K562 (cell line): ENCODE measurements at regions not wholly inside any gene's neighbourhood (a gene's known extent, or its start where the extent isn't known, plus 50 kb on each side); places are given as distances from the start of the nearest gene placed in this dataset.

Experiments
- ATAC-seq: fragments of 200-7000 bp; cut with Tn5 transposase; 3 replicates; pipeline ENCODE4 v1.9.1; 2020; ENCODE audit warnings: moderate library complexity
- BruUV-seq: library from RNA; stranded (reverse); fragments of 400-500 nt; replicated peaks from 2 replicates; lab custom pipeline; 2021; lab: Mats Ljungman, UMichigan
- CTCF ChIA-PET: fragments of 300-600 bp; formaldehyde crosslinking; extraction: SDS; loops from one replicate; lab custom pipeline; 2021; ENCODE audit warnings: low intra/inter-chr PET ratio; lab: Yijun Ruan, JAX
- POLR2A ChIA-PET: fragments of 300-600, 350-650 bp; sonication (Branson Sonifier 250); formaldehyde crosslinking; extraction: SDS; loops from one replicate; lab custom pipeline; 2021; ENCODE audit warnings: antibody characterized with exemption, inconsistent platforms; lab: Yijun Ruan, JAX
- DNase-seq, 4 experiments: peaks; one replicate each; pipeline versions ENCODE4 v3.0.0 to v3.0.0-alpha.2; 2011 to 2018; ENCODE audit warnings: low spot score in 3 of 4, mixed read lengths in 3 of 4; ENCODE audit errors: extremely low read depth in 1 of 4
- FAIRE-seq: peaks from 2 replicates; lab custom pipeline; 2011; peaks lifted over from hg19 to GRCh38; lab: Jason Lieb, UNC
- H2AFZ ChIP-seq: 2 replicates; pipeline ENCODE4 v1.6.0; 2011; ENCODE audit warnings: low read depth, low read length, control low read depth, inconsistent platforms
- H3K27ac ChIP-seq: fragments of 200-600 bp; 3 replicates; pipeline ENCODE4 v1.8.0; 2011; ENCODE audit warnings: low read depth, mild to moderate bottlenecking, control low read depth, inconsistent platforms, low read length, moderate library complexity, mixed read lengths; ENCODE audit errors: extremely low read depth
- H3K27me3 ChIP-seq, 2 experiments: fragments of 300-600 bp in 1 of 2; 2 replicates in 1 of 2; 3 replicates in 1 of 2; pipeline versions ENCODE4 v1.6.0 to v1.8.0; 2011; ENCODE audit warnings: inconsistent platforms in 2 of 2, low read length in 2 of 2, mild to moderate bottlenecking in 1 of 2, mixed read lengths in 1 of 2, moderate library complexity in 1 of 2; ENCODE audit not compliant: control insufficient read depth in 2 of 2, insufficient read depth in 2 of 2
- H3K36me3 ChIP-seq: fragments of 300-600 bp; 3 replicates; pipeline ENCODE4 v1.8.0; 2011; ENCODE audit warnings: mild to moderate bottlenecking, low read length, inconsistent platforms; ENCODE audit not compliant: control insufficient read depth, insufficient read depth
- H3K4me1 ChIP-seq, 2 experiments: fragments of 200-600 bp in 1 of 2; replicated peaks in 1 of 2; 2 replicates in 1 of 2; 3 replicates in 1 of 2; pipeline versions ENCODE4 v1.5.1 to v1.8.0; 2011; ENCODE audit warnings: inconsistent platforms in 2 of 2, low read length in 2 of 2, mild to moderate bottlenecking in 1 of 2, mixed read lengths in 1 of 2, moderate library complexity in 1 of 2; ENCODE audit not compliant: control insufficient read depth in 2 of 2, insufficient read depth in 2 of 2
- H3K4me2 ChIP-seq: 2 replicates; pipeline ENCODE4 v1.6.1; 2011; ENCODE audit warnings: low read length, control low read depth, inconsistent platforms, mixed read lengths; ENCODE audit not compliant: insufficient read depth
- H3K4me3 ChIP-seq: fragments of 200-600 bp; sonication (generic), shearing (Covaris generic); 2 replicates; pipeline ENCODE4 v1.5.1; 2016; ENCODE audit warnings: control low read depth, inconsistent platforms
- H3K79me2 ChIP-seq: fragments of 200-600 bp; 3 replicates; pipeline ENCODE4 v1.8.0; 2011; ENCODE audit warnings: low read length, inconsistent platforms; ENCODE audit not compliant: control insufficient read depth, insufficient read depth
- H3K9ac ChIP-seq, 2 experiments: 2 replicates each; pipeline versions ENCODE4 v1.6.0 to v1.6.1; 2011; ENCODE audit warnings: low read depth in 2 of 2, low read length in 2 of 2, control low read depth in 1 of 2, inconsistent platforms in 1 of 2, mild to moderate bottlenecking in 1 of 2, mixed read lengths in 1 of 2; ENCODE audit not compliant: insufficient read depth in 1 of 2
- H3K9me1 ChIP-seq: one replicate; pipeline ENCODE4 v1.6.0; 2011; ENCODE audit warnings: inconsistent platforms, mild to moderate bottlenecking, low read length, moderate library complexity; ENCODE audit not compliant: control insufficient read depth, insufficient read depth
- H3K9me3 ChIP-seq: replicated peaks from 2 replicates; pipeline ENCODE4 v1.5.1; 2011; ENCODE audit warnings: low read depth, low read length, inconsistent platforms; ENCODE audit not compliant: control insufficient read depth, insufficient read depth
- H4K20me1 ChIP-seq: replicated peaks from 2 replicates; pipeline ENCODE4 v1.6.1; 2011; ENCODE audit warnings: low read length, inconsistent platforms, mixed read lengths; ENCODE audit not compliant: control insufficient read depth, insufficient read depth
- ARID4B ChIP-seq: sonication (generic); formaldehyde crosslinking; IDR thresholded peaks from 2 replicates; pipeline ENCODE4 v1.8.0; 2022; ENCODE audit warnings: mild to moderate bottlenecking, missing genetic modification reagents
- ATF1 ChIP-seq, 2 experiments: fragments of 450-650 bp in 1 of 2; IDR thresholded peaks; 2 replicates each; pipeline ENCODE4 v1.6.1; 2016; ENCODE audit warnings: missing compliant biosample characterization in 1 of 2, missing genetic modification characterization in 1 of 2
- FOXJ3 ChIP-seq: sonication (generic); formaldehyde crosslinking; IDR thresholded peaks from 2 replicates; pipeline ENCODE4 v1.4.0; 2020; ENCODE audit warnings: mild to moderate bottlenecking, missing genetic modification reagents
- GABPB1 ChIP-seq: sonication (generic); formaldehyde crosslinking; IDR thresholded peaks from 2 replicates; pipeline ENCODE4 v1.8.0; 2022; ENCODE audit warnings: mild to moderate bottlenecking, missing genetic modification reagents
- MAZ ChIP-seq, 2 experiments: fragments of 450-650 bp in 1 of 2; sonication (generic) in 1 of 2; formaldehyde crosslinking; IDR thresholded peaks in 1 of 2; conservative IDR thresholded peaks in 1 of 2; 2 replicates each; pipeline versions ENCODE4 v1.4.0 to v1.5.0; 2020; ENCODE audit warnings: mild to moderate bottlenecking in 1 of 2, missing genetic modification reagents in 1 of 2
- MYC ChIP-seq, 2 experiments: fragments of 250-450 bp in 1 of 2; sonication (Bioruptor Pico) in 1 of 2; IDR thresholded peaks; 2 replicates each; pipeline versions ENCODE4 v1.5.1 to v1.6.1; 2012 to 2021; ENCODE audit warnings: low read depth in 2 of 2, borderline replicate concordance in 1 of 2, improper control_type of control experiment in 1 of 2, low read length in 1 of 2, mild to moderate bottlenecking in 1 of 2, moderate library complexity in 1 of 2
- NONO ChIP-seq, 2 experiments: fragments of 200-400 bp in 1 of 2; fragments of 450-650 bp in 1 of 2; formaldehyde crosslinking in 1 of 2; IDR thresholded peaks; 2 replicates each; pipeline ENCODE4 v1.6.1; 2017; ENCODE audit warnings: low read depth in 2 of 2, mild to moderate bottlenecking in 2 of 2, moderate library complexity in 2 of 2, low read length in 1 of 2
- PHF8 ChIP-seq: fragments of 200-600 bp; sonication (generic); IDR thresholded peaks from 2 replicates; pipeline ENCODE4 v1.6.1; 2012; ENCODE audit warnings: mixed run types, mild to moderate bottlenecking, inconsistent platforms, low read length, moderate library complexity, borderline replicate concordance
- SMAD4 ChIP-seq: fragments of 250-450 bp; sonication (Bioruptor Pico); conservative IDR thresholded peaks from 2 replicates; pipeline ENCODE4 v1.8.0; 2021; ENCODE audit warnings: inconsistent platforms, mild to moderate bottlenecking, moderate library complexity
- TAF1 ChIP-seq: IDR thresholded peaks from 2 replicates; pipeline ENCODE4 v1.6.1; 2011; ENCODE audit warnings: mild to moderate bottlenecking, low read length, moderate library complexity; ENCODE audit not compliant: insufficient read depth, control insufficient read depth, severe bottlenecking; ENCODE audit errors: extremely low read depth
- ZBTB17 ChIP-seq: fragments of 450-650 bp; formaldehyde crosslinking; IDR thresholded peaks from 2 replicates; pipeline ENCODE4 v1.4.0; 2020; ENCODE audit warnings: mild to moderate bottlenecking
- ZNF316 ChIP-seq: fragments of 450-650 bp; IDR thresholded peaks from 2 replicates; pipeline ENCODE4 v1.6.1; 2016
- WGBS: fragments of 100-300 bp; shearing (Covaris generic); methylation state at CpG from one replicate; pipeline ENCODE4 v1.1.6; 2016; ENCODE audit warnings: low coverage, mixed read lengths; ENCODE audit not compliant: insufficient coverage; ENCODE audit errors: missing lambda C conversion rate; 5-methylcytosine and 5-hydroxymethylcytosine counted together
- in situ Hi-C: fragments of 300-500 bp; cut with MboI; formaldehyde crosslinking; loops from 4 replicates; pipeline ENCODE4 v1.15.0; 2018; ENCODE audit warnings: inconsistent platforms, mixed read lengths
- intact Hi-C: fragments of 100-400 bp; cut with micrococcal nuclease; formaldehyde crosslinking; loops from 2 replicates; pipeline ENCODE4 v1.14.2; 2022
- TF ChIP-seq, protein P1 (sequence below): IDR thresholded peaks from 2 replicates; pipeline ENCODE4 v1.6.1; 2011; ENCODE audit warnings: borderline replicate concordance, low read depth, mild to moderate bottlenecking, moderate library complexity, low read length; ENCODE audit not compliant: insufficient read depth, poor library complexity, severe bottlenecking

DNA sequence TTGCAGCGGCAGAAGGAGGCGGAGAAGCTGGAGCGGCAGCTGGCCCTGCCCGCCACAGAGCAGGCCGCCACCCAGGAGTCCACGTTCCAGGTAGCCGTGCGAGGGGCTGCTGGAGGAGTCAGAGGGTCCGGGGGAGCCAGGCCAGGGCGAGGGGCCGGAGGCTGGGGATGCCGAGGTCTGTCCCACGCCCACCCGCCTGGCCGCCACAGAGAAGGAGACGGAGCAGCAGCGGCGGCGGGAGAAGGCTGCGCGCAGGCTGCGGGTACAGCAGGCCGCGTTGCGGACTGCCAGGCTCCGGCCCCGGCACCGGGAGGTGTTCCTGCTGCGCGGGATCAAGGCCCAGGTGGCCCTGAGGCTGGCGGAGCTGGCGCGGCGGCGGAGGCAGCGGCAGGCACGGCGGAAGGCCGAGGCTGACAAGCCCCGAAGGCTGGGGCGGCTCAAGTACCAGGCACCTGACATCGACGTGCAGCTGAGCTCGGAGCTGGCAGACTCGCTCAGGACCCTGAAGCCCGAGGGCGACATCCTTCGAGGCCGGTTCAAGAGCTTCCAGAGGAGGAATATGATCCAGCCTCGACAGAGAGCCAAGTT lies 625.0 kb downstream of the MCTP2 start:
- Histone ChIP-seq H3K9me1 (no peaks in the 10 kb centered on the region), H3K4me2 (peak overlapping the region; percentile 88), H3K9me3 (no peaks in the 10 kb centered on the region), H3K9ac (peak overlapping the region; percentile 78 to 94), H3K4me3 (peak overlapping the region; percentile 72), H3K36me3 (peaks cover 3% of the 10 kb centered on the region; the same call in 2 of the 3 replicates), H3K4me1 (peaks cover 9 to 20% of the 10 kb centered on the region in 2 experiments; a peak in 4 of 5 replicates), H2AFZ (peak overlapping the region; percentile 67), H3K27ac (peak overlapping the region; percentile 92), H4K20me1 (no peaks in the 10 kb centered on the region), H3K27me3 (no peaks in the 10 kb centered on the region), H3K79me2 (peaks cover 64% of the 10 kb centered on the region)
- ATAC-seq = peak; percentile 70
- BruUV-seq = no TSS peak
- POLR2A ChIA-PET = interaction anchor here (1.1 to 2.2 kb wide), 4 partner anchors 8 to 31 kb away, joined by 3 to 13 read pairs (median 6); no protein-coding TSS in a partner anchor
- in situ Hi-C loops = no loop called here
- WGBS = under 1% methylated on average over 44 of the region's 50 CpGs
- intact Hi-C loops = loop anchor here (5.0 to 10.0 kb wide), 4 partner anchors 56 to 318 kb away; no protein-coding TSS in a partner anchor
- DNase-seq = peak; percentile 22 to 53 (median 29)
- CTCF ChIA-PET = no interaction called here
- no peak for FAIRE-seq
- TF ChIP-seq PHF8 (peak; percentile 47; the same call in 1 of the 2 replicates), NONO (IDR thresholded peaks at IDR 0.05; ENCODE audit: low read depth in 2 of 2, low read length in 1 of 2) (peak in 1 of 2 experiments; percentile 49; a peak in 1 of 4 replicates), ZBTB17 (CRISPR knock-in tag) (0 out of 2 replicates have a peak, but pooled peaks have one; percentile 15), ATF1 (CRISPR knock-in tag; IDR thresholded peaks at IDR 0.05) (no peak), ATF1 (tag; IDR thresholded peaks at IDR 0.05) (no peak), MAZ (CRISPR knock-in tag; conservative IDR thresholded peaks at IDR 0.05 in 1 of 2, IDR thresholded peaks at IDR 0.05 in 1 of 2) (peak; percentile 32 to 52; a peak in 2 of 4 replicates), ARID4B (CRISPR knock-in tag) (peak; percentile 63), MYC (IDR thresholded peaks at IDR 0.05; ENCODE audit: low read depth, low read length) (0 out of 2 replicates have a peak, but pooled peaks have one; percentile 12), MYC (CRISPR knock-in tag; IDR thresholded peaks at IDR 0.05; ENCODE audit: borderline replicate concordance, low read depth) (no peak), FOXJ3 (CRISPR knock-in tag) (no peak), GABPB1 (CRISPR knock-in tag) (peak; percentile 54; the same call in 1 of the 2 replicates), TAF1 (peak; percentile 10), SMAD4 (CRISPR knock-in tag) (0 out of 2 replicates have a peak, but pooled peaks have one; percentile 51), ZNF316 (no peak)
- TF ChIP-seq, protein P1, sequence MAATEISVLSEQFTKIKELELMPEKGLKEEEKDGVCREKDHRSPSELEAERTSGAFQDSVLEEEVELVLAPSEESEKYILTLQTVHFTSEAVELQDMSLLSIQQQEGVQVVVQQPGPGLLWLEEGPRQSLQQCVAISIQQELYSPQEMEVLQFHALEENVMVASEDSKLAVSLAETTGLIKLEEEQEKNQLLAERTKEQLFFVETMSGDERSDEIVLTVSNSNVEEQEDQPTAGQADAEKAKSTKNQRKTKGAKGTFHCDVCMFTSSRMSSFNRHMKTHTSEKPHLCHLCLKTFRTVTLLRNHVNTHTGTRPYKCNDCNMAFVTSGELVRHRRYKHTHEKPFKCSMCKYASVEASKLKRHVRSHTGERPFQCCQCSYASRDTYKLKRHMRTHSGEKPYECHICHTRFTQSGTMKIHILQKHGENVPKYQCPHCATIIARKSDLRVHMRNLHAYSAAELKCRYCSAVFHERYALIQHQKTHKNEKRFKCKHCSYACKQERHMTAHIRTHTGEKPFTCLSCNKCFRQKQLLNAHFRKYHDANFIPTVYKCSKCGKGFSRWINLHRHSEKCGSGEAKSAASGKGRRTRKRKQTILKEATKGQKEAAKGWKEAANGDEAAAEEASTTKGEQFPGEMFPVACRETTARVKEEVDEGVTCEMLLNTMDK = peak; percentile 9
